Lung (tissue), 11 donors: ENCODE measurements at regions not wholly inside any gene's neighbourhood (a gene's known extent, or its start where the extent isn't known, plus 50 kb on each side); places are given as distances from the start of the nearest gene placed in this dataset.
"Not testable (repeated sequence)": the region's sequence is repeated elsewhere in the genome, so short reads cannot be mapped to it uniquely, and the experiment has no call there.

Experiments
- ATAC-seq: fragments of 200-7000 bp; cut with Tn5 transposase; one replicate; pipeline ENCODE4 v1.9.1; 2020; ENCODE audit warnings: moderate number of reproducible peaks; ENCODE audit not compliant: insufficient read depth, low FRiP score
- DNase-seq, 3 donors: peaks; one replicate each; pipeline ENCODE4 v3.0.0-alpha.2; 2013 to 2017
- H3K27ac ChIP-seq, 2 donors: one replicate each; pipeline ENCODE4 v1.5.1; 2013; ENCODE audit warnings: mild to moderate bottlenecking in 2 of 2, moderate library complexity in 2 of 2, control low read depth in 1 of 2, inconsistent platforms in 1 of 2, low read depth in 1 of 2, low read length in 1 of 2
- H3K27me3 ChIP-seq, 3 donors: one replicate each; pipeline ENCODE4 v1.5.1; 2013; ENCODE audit warnings: low read length in 2 of 3; ENCODE audit not compliant: control insufficient read depth in 3 of 3, insufficient read depth in 3 of 3
- H3K36me3 ChIP-seq, 4 donors: one replicate each; pipeline ENCODE4 v1.5.1; 2013; ENCODE audit warnings: low read length in 4 of 4, mild to moderate bottlenecking in 1 of 4, moderate library complexity in 1 of 4; ENCODE audit not compliant: control insufficient read depth in 4 of 4, insufficient read depth in 4 of 4
- H3K4me1 ChIP-seq, 5 donors: one replicate each; pipeline ENCODE4 v1.5.1; 2013; ENCODE audit warnings: low read length in 5 of 5, mild to moderate bottlenecking in 2 of 5, moderate library complexity in 1 of 5; ENCODE audit not compliant: control insufficient read depth in 5 of 5, insufficient read depth in 5 of 5
- H3K4me3 ChIP-seq: one replicate; pipeline ENCODE4 v1.5.1; 2013; ENCODE audit warnings: mild to moderate bottlenecking, control low read depth, moderate library complexity
- H3K9ac ChIP-seq, 2 donors: one replicate each; pipeline ENCODE4 v1.5.1; 2013; ENCODE audit warnings: low read length in 2 of 2, control low read depth in 1 of 2; ENCODE audit not compliant: insufficient read depth in 1 of 2
- H3K9me3 ChIP-seq, 4 donors: one replicate each; pipeline ENCODE4 v1.5.1; 2013; ENCODE audit warnings: low read length in 3 of 4, mild to moderate bottlenecking in 1 of 4, moderate library complexity in 1 of 4; ENCODE audit not compliant: control insufficient read depth in 4 of 4, insufficient read depth in 3 of 4
- WGBS, 2 donors: extraction: QIAGEN DNeasy Blood & Tissue Kit; methylation state at CpG; one replicate each; pipeline ENCODE4 v1.1.7; 2013; 5-methylcytosine and 5-hydroxymethylcytosine counted together
- TF ChIP-seq, protein P1 (sequence below): IDR thresholded peaks from 2 replicates; pipeline ENCODE4 v1.5.1; 2012; ENCODE audit warnings: mild to moderate bottlenecking; ENCODE audit errors: control extremely low read depth, extremely low read depth
- donor health status: control.
- donor health status: control.
- donor health status: Bipolar disorder and iron deficiency.
- donor health status: healthy.
- donor health status: DM: yes; HTN: yes; CAD: no.

- no peak for ATAC-seq
Observed at GRCh38 chr6:67003844-67004243, 1296.8 kb upstream of the EYS start.

GRCh38 chr6:67000121-67000520 lies 1293.1 kb upstream of the EYS start:
- TF ChIP-seq, protein P1, sequence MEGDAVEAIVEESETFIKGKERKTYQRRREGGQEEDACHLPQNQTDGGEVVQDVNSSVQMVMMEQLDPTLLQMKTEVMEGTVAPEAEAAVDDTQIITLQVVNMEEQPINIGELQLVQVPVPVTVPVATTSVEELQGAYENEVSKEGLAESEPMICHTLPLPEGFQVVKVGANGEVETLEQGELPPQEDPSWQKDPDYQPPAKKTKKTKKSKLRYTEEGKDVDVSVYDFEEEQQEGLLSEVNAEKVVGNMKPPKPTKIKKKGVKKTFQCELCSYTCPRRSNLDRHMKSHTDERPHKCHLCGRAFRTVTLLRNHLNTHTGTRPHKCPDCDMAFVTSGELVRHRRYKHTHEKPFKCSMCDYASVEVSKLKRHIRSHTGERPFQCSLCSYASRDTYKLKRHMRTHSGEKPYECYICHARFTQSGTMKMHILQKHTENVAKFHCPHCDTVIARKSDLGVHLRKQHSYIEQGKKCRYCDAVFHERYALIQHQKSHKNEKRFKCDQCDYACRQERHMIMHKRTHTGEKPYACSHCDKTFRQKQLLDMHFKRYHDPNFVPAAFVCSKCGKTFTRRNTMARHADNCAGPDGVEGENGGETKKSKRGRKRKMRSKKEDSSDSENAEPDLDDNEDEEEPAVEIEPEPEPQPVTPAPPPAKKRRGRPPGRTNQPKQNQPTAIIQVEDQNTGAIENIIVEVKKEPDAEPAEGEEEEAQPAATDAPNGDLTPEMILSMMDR, result no peak
- 94 to 98% methylated on average over 2 of the region's 2 CpGs for WGBS, 2 donors
- Histone ChIP-seq H3K9me3 (peaks cover 0 to 2% (median under 1%) of the 10 kb centered on the region in 4 donors), H3K27me3 (no peaks in the 10 kb centered on the region), H3K4me3 (no peak overlapping the region), H3K27ac (no peak overlapping the region), H3K9ac (no peak overlapping the region), H3K36me3 (no peaks in the 10 kb centered on the region), H3K4me1 (no peaks in the 10 kb centered on the region)
- DNase-seq (no peak), ATAC-seq (no peak)

More at GRCh38 chr6:67003844-67004243, 1296.8 kb upstream of the EYS start:
- Histone ChIP-seq H3K9ac (no peak overlapping the region), H3K27me3 (no peaks in the 10 kb centered on the region), H3K27ac (no peak overlapping the region), H3K36me3 (no peaks in the 10 kb centered on the region), H3K4me3 (no peak overlapping the region), H3K9me3 (no peaks in the 10 kb centered on the region), H3K4me1 (no peaks in the 10 kb centered on the region)
- 89 to 91% methylated on average over 3 of the region's 3 CpGs for WGBS, 2 donors
- TF ChIP-seq, protein P1, result no peak
- no peak for DNase-seq

GRCh38 chr6:66997579-66997978 lies 1290.6 kb upstream of the EYS start:
- not testable (repeated sequence) for ATAC-seq, H3K9ac ChIP-seq, H3K36me3 ChIP-seq, H3K4me1 ChIP-seq, H3K27ac ChIP-seq, H3K9me3 ChIP-seq, DNase-seq, H3K27me3 ChIP-seq, H3K4me3 ChIP-seq
- WGBS, 2 donors, result 86 to 89% methylated on average over 1 of the region's 1 CpG

DNA sequence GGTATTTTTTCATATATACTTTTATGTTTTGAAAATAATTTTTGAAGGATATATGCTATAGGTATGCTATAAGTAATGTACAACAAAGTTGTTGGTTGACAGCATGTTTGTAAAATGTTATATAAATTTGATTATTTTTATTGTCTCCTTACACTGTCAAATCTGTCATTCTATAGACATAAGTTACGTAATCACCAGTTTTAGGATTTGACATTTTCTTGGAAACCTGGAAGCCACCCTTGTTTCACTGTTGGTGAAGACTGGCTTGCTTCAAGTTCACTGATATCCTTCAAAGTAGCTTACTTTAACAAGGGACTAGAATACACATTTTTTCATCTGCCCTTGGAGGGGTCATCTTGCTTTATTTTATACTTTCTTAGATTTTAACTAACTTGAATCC lies 1288.6 kb upstream of the EYS start:
- 88 to 90% methylated on average over 1 of the region's 1 CpG for WGBS, 2 donors
- no peaks in the 10 kb centered on the region for H3K4me1 ChIP-seq

DNA sequence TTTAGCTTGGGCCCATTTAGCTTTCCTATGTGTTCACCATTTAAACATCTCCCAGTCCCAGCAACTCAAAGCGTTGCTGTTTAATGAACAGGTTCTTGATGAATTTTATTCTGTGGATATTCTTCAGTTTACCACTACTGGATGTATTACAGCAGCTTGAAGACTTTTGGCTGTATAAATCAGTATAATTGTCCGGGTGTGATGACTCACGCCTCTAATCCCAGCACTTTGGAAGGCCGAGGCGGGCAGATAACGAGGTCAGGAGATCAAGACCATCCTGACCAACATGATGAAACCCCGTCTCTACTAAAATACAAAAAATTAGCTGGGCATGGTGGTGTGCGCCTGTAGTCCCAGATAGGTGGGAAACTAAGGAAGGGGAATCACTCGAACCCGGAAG lies 1286.7 kb upstream of the EYS start:
- not testable (repeated sequence) for H3K4me3 ChIP-seq, H3K9ac ChIP-seq, ATAC-seq, DNase-seq, H3K4me1 ChIP-seq, H3K27ac ChIP-seq, H3K27me3 ChIP-seq, H3K36me3 ChIP-seq
- 91 to 93% methylated on average over 10 of the region's 10 CpGs for WGBS, 2 donors
- H3K9me3 ChIP-seq, result peaks cover 0 to 15% (median under 1%) of the 10 kb centered on the region in 4 donors

More for the DNA sequence above, 1288.6 kb upstream of the EYS start:
- no peaks in the 10 kb centered on the region for H3K36me3 ChIP-seq
- H3K9me3 ChIP-seq, result peaks cover 0 to 11% (median under 1%) of the 10 kb centered on the region in 4 donors
- no peaks in the 10 kb centered on the region for H3K27me3 ChIP-seq
- ATAC-seq, result no peak
- no peak overlapping the region for H3K9ac ChIP-seq
- no peak overlapping the region for H3K4me3 ChIP-seq
- no peak for DNase-seq
- TF ChIP-seq, protein P1, result no peak
- no peak overlapping the region for H3K27ac ChIP-seq
